Right hindlimb (tissue), 1 donor: ENCODE measurements at regions not wholly inside any gene's neighbourhood (a gene's known extent, or its start where the extent isn't known, plus 50 kb on each side); places are given as distances from the start of the nearest gene placed in this dataset.

Experiments used
- DNase-seq: peaks from one replicate; pipeline ENCODE4 v3.0.0-alpha.2; 2018

GRCh38 chr16:88290850-88291830, 91.6 kb upstream of the ZNF469 start:
- no peak for DNase-seq

GRCh38 chr16:88292007-88292970, 90.5 kb upstream of the ZNF469 start:
- no peak for DNase-seq

GRCh38 chr16:88293097-88293496, 89.7 kb upstream of the ZNF469 start:
- no peak for DNase-seq

GRCh38 chr16:88295671-88296436, 86.9 kb upstream of the ZNF469 start:
- DNase-seq: peak; percentile 19

- peak; percentile 17 for DNase-seq
Measured at GRCh38 chr16:88296437-88297177, 86.2 kb upstream of the ZNF469 start.

GRCh38 chr16:88297178-88297720, 85.5 kb upstream of the ZNF469 start:
- DNase-seq: peak; percentile 12

- DNase-seq: peak; percentile 57
Measured at GRCh38 chr16:88298181-88298832, 84.5 kb upstream of the ZNF469 start.

GRCh38 chr16:88298833-88299745, 83.7 kb upstream of the ZNF469 start:
- peak; percentile 28 for DNase-seq

GRCh38 chr16:88299751-88300462, 82.9 kb upstream of the ZNF469 start:
- DNase-seq: peak; percentile 14

- peak; percentile 11 for DNase-seq
Measured at GRCh38 chr16:88300463-88300835, 82.3 kb upstream of the ZNF469 start.

GRCh38 chr16:88301431-88301830, 81.3 kb upstream of the ZNF469 start:
- DNase-seq: no peak

- DNase-seq: peak; percentile 35
Measured at GRCh38 chr16:88301886-88302285, 80.9 kb upstream of the ZNF469 start.

GRCh38 chr16:88302666-88303065, 80.1 kb upstream of the ZNF469 start:
- peak; percentile 17 for DNase-seq

- peak; percentile 11 for DNase-seq
Measured at GRCh38 chr16:88303405-88303804, 79.4 kb upstream of the ZNF469 start.

GRCh38 chr16:88303890-88304819, 78.6 kb upstream of the ZNF469 start:
- DNase-seq: peak; percentile 80

- no peak for DNase-seq
Measured at GRCh38 chr16:88305176-88305575, 77.6 kb upstream of the ZNF469 start.

- no peak for DNase-seq
Measured at GRCh38 chr16:88306411-88306810, 76.3 kb upstream of the ZNF469 start.
